ENCODE measurements at regions not wholly inside any gene's neighbourhood (a gene's known extent, or its start where the extent isn't known, plus 50 kb on each side); places are given as distances from the start of the nearest gene placed in this dataset.

DNA sequence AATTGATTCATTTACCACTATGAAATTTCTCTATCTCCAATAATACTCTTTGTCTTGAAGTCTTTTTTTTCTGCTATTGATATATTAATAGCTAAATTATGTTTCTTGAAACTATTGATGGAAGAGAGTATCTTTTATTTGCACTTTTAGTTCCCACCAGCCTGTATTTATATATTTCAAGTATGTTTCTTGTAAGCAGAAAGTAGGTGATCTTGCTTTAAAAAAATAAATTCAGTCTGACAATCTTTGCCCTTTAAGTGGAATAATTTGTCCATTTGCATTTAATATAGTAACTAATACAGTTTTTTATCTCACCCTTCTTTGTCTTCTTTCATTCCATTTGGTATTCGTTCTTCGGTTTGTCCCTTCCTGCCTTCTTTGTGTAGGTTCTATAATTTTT lies 790.5 kb downstream of the MCTP2 start:
- H4K20me1 ChIP-seq (replicated peaks in 1 of 2; ENCODE audit: control insufficient read depth in 1 of 2, insufficient read depth in 2 of 2, low read length in 2 of 2) = no peaks in the 10 kb centered on the region
- no peak overlapping the region for H2AK5ac ChIP-seq (ENCODE audit: low read depth, low read length)
- H3K23me2 ChIP-seq (ENCODE audit: low read depth, low read length) = no peaks in the 10 kb centered on the region
- WGBS, 2 experiments (ENCODE audit: extremely low coverage in 1 of 2, insufficient coverage in 1 of 2, insufficient read length in 1 of 2, insufficient replicate concordance in 2 of 2, low coverage in 1 of 2, low lambda C conversion rate in 2 of 2, missing lambda C conversion rate in 1 of 2) = 88% methylated on average over 2 of the region's 2 CpGs; no CpG with 5 or more reads in 1 of the 2 experiments
- H3K79me2 ChIP-seq (ENCODE audit: control insufficient read depth in 1 of 2, insufficient read depth in 2 of 2, low read length in 2 of 2) = no peaks in the 10 kb centered on the region
- H3K23ac ChIP-seq (ENCODE audit: insufficient read length) = no peak overlapping the region
- peaks cover 0 to 2% (median 0%) of the 10 kb centered on the region in 4 experiments; a peak in 1 of 7 replicates for H3K4me1 ChIP-seq (replicated peaks in 1 of 4; ENCODE audit: control insufficient read depth in 3 of 4, insufficient read depth in 4 of 4, low read length in 3 of 4)
- H3K27me3 ChIP-seq (replicated peaks in 1 of 4; ENCODE audit: control insufficient read depth in 3 of 4, extremely low read depth in 1 of 4, insufficient read depth in 3 of 4, low read length in 3 of 4) = no peaks in the 10 kb centered on the region
- no peak overlapping the region for H2BK12ac ChIP-seq (ENCODE audit: low read depth, low read length)
- H3K4me3 ChIP-seq (ENCODE audit: extremely low read depth in 1 of 4, insufficient read depth in 2 of 4, low read depth in 3 of 4, low read length in 4 of 4) = no peak overlapping the region
- no peak overlapping the region for H4K91ac ChIP-seq (replicated peaks; ENCODE audit: insufficient read length, low read length)
- H3K14ac ChIP-seq (ENCODE audit: insufficient read length) = no peak overlapping the region
- H2BK120ac ChIP-seq (replicated peaks; ENCODE audit: low read depth, low read length) = no peak overlapping the region
- no peaks in the 10 kb centered on the region for H3K36me3 ChIP-seq (ENCODE audit: control insufficient read depth in 2 of 4, insufficient read depth in 4 of 4, low read length in 3 of 4)
- H3K9ac ChIP-seq (replicated peaks in 1 of 4; ENCODE audit: extremely low read depth in 1 of 4, low read depth in 3 of 4, low read length in 3 of 4) = no peak overlapping the region
- H3K56ac ChIP-seq (replicated peaks; ENCODE audit: insufficient read length, low read depth, low read length) = no peak overlapping the region
- no peak overlapping the region for H2BK5ac ChIP-seq (ENCODE audit: low read depth, low read length)
- no peak overlapping the region for H3K4me2 ChIP-seq (ENCODE audit: insufficient read depth in 1 of 2, low read depth in 2 of 2, low read length in 2 of 2)
- no peak overlapping the region for H3K27ac ChIP-seq (ENCODE audit: low read depth, low read length)
- no peak overlapping the region for H4K5ac ChIP-seq (ENCODE audit: insufficient read length, low read depth, low read length)
- H2BK15ac ChIP-seq (ENCODE audit: low read length) = no peak overlapping the region
- no peak overlapping the region for H2BK20ac ChIP-seq (ENCODE audit: low read length)
- H3K79me1 ChIP-seq (ENCODE audit: low read depth, low read length) = no peaks in the 10 kb centered on the region
- ChIA-PET CTCF (ENCODE audit: partially characterized antibody) (interaction anchor here (0.7 to 5.5 kb wide), 2 partner anchors 285 to 352 kb away, joined by 3 to 56 read pairs; no protein-coding TSS in a partner anchor), POLR2A (ENCODE audit: partially characterized antibody) (no interaction called here)
- H3K9me3 ChIP-seq (ENCODE audit: insufficient read depth in 2 of 2, low read depth in 1 of 2, low read length in 1 of 2) = no peaks in the 10 kb centered on the region
- H2AFZ ChIP-seq (ENCODE audit: low read length) = no peak overlapping the region
- no peak for DNase-seq (ENCODE audit: low read depth in 1 of 2, low spot score in 2 of 2)
- H4K8ac ChIP-seq (ENCODE audit: extremely low read depth, insufficient read depth, low read length) = no peak overlapping the region
- H3K18ac ChIP-seq (ENCODE audit: extremely low read depth, low read length) = no peak overlapping the region
- no peak overlapping the region for H3K4ac ChIP-seq (replicated peaks; ENCODE audit: insufficient read length, low read depth, low read length)
- FAIRE-seq = no peak
- TF ChIP-seq SP1 (IDR thresholded peaks at IDR 0.05; ENCODE audit: low read depth, low read length) (no peak), EZH2 (IDR thresholded peaks at IDR 0.05; ENCODE audit: low read depth, low read length, severe bottlenecking) (no peak), RNF2 (IDR thresholded peaks at IDR 0.05; ENCODE audit: borderline replicate concordance, low read depth, low read length, missing control alignments, poor library complexity, severe bottlenecking) (no peak), TAF1 (IDR thresholded peaks at IDR 0.05; ENCODE audit: low read depth, low read length) (no peak)

Measured in H1 (cell line).